NCI-H524 (cell line): ENCODE measurements at regions not wholly inside any gene's neighbourhood (a gene's known extent, or its start where the extent isn't known, plus 50 kb on each side); places are given as distances from the start of the nearest gene placed in this dataset.

Source experiments
- DNase-seq, 2 experiments: peaks; one replicate each; lab custom pipeline; 2025; lab: John Stamatoyannopoulos, UW

- no peak for DNase-seq
Measured at GRCh38 chr3:95352471-95352870, 1289.6 kb downstream of the NSUN3 start.

GRCh38 chr3:95354489-95354888 is 1291.6 kb downstream of the NSUN3 start:
- no peak for DNase-seq

- no peak for DNase-seq
Measured at GRCh38 chr3:95356764-95357501, 1294.1 kb downstream of the NSUN3 start.

GRCh38 chr3:95387242-95388021 is 1324.6 kb downstream of the NSUN3 start:
- no peak for DNase-seq

- DNase-seq = no peak
Measured at GRCh38 chr3:95389725-95390313, 1327.0 kb downstream of the NSUN3 start.

GRCh38 chr3:95394286-95394685 is 1331.4 kb downstream of the NSUN3 start:
- peak in 1 of 2 experiments; percentile 61 for DNase-seq

GRCh38 chr3:95399585-95399984 is 1336.7 kb downstream of the NSUN3 start:
- DNase-seq = no peak

GRCh38 chr3:95401693-95402092 is 1338.8 kb downstream of the NSUN3 start:
- DNase-seq = no peak

- no peak for DNase-seq
Measured at GRCh38 chr3:95407709-95408463, 1345.0 kb downstream of the NSUN3 start.

- no peak for DNase-seq
Measured at GRCh38 chr3:95408464-95408862, 1345.6 kb downstream of the NSUN3 start.

GRCh38 chr3:95418251-95418650 is 1355.4 kb downstream of the NSUN3 start:
- no peak for DNase-seq

- DNase-seq = no peak
Measured at GRCh38 chr3:95424279-95424678, 1361.4 kb downstream of the NSUN3 start.

GRCh38 chr3:95434491-95434890 is 1371.6 kb downstream of the NSUN3 start:
- DNase-seq = peak in 1 of 2 experiments; percentile 43

- DNase-seq = no peak
Measured at GRCh38 chr3:95437409-95437808, 1374.5 kb downstream of the NSUN3 start.

GRCh38 chr3:95438274-95438673 is 1375.4 kb downstream of the NSUN3 start:
- DNase-seq = no peak

- no peak for DNase-seq
Measured at GRCh38 chr3:95442766-95443165, 1371.6 kb upstream of the EPHA6 start.

GRCh38 chr3:95449841-95450240 is 1364.6 kb upstream of the EPHA6 start:
- no peak for DNase-seq

GRCh38 chr3:95453242-95453641 is 1361.2 kb upstream of the EPHA6 start:
- no peak for DNase-seq

- no peak for DNase-seq
Measured at GRCh38 chr3:95456835-95457234, 1357.6 kb upstream of the EPHA6 start.

GRCh38 chr3:95459706-95460105 is 1354.7 kb upstream of the EPHA6 start:
- DNase-seq = no peak

- no peak for DNase-seq
Measured at GRCh38 chr3:95460274-95460673, 1354.1 kb upstream of the EPHA6 start.

- no peak for DNase-seq
Measured at GRCh38 chr3:95462161-95462560, 1352.2 kb upstream of the EPHA6 start.
